ENCODE measurements at regions not wholly inside any gene's neighbourhood (a gene's known extent, or its start where the extent isn't known, plus 50 kb on each side); places are given as distances from the start of the nearest gene placed in this dataset.
"Not testable (repeated sequence)": the region's sequence is repeated elsewhere in the genome, so short reads cannot be mapped to it uniquely, and the experiment has no call there.

- Histone ChIP-seq H3K36me3 (no peaks in the 10 kb centered on the region), H3K4me3 (no peak overlapping the region), H3K27ac (no peak overlapping the region), H3K9me3 (peaks cover 0 to 5% (median 4%) of the 10 kb centered on the region in 3 donors), H3K27me3 (no peaks in the 10 kb centered on the region), H3K4me1 (no peaks in the 10 kb centered on the region)
- no peak for DNase-seq
- intact Hi-C loops (cut with DNase I; ENCODE audit: low total_unique reads), result no loop called here
- TF ChIP-seq CTCF (IDR thresholded peaks at IDR 0.05), result no peak
These were observed 331.7 kb downstream of the XPNPEP1 start for GRCh38 chr10:109591601-109592000.

- intact Hi-C loops (cut with DNase I; ENCODE audit: low total_unique reads), result no loop called here
- no peak overlapping the region for H3K4me3 ChIP-seq
- H3K27me3 ChIP-seq, result no peaks in the 10 kb centered on the region
- no peak overlapping the region for H3K27ac ChIP-seq
- no peaks in the 10 kb centered on the region for H3K4me1 ChIP-seq
- H3K36me3 ChIP-seq, result no peaks in the 10 kb centered on the region
- H3K9me3 ChIP-seq, result no peaks in the 10 kb centered on the region
- TF ChIP-seq CTCF (IDR thresholded peaks at IDR 0.05), result no peak
- no peak for DNase-seq
These were observed 335.1 kb downstream of the XPNPEP1 start for GRCh38 chr10:109588259-109588658.

- H3K27me3 ChIP-seq, result no peaks in the 10 kb centered on the region
- no peak overlapping the region for H3K4me3 ChIP-seq
- intact Hi-C loops (cut with DNase I; ENCODE audit: low total_unique reads), result no loop called here
- H3K9me3 ChIP-seq, result no peaks in the 10 kb centered on the region
- no peaks in the 10 kb centered on the region for H3K4me1 ChIP-seq
- H3K36me3 ChIP-seq, result no peaks in the 10 kb centered on the region
- H3K27ac ChIP-seq, result no peak overlapping the region
- TF ChIP-seq CTCF (IDR thresholded peaks at IDR 0.05), result no peak
- DNase-seq, result no peak
These were observed 335.9 kb downstream of the XPNPEP1 start for GRCh38 chr10:109587366-109587765.

- intact Hi-C loops (cut with DNase I; ENCODE audit: low total_unique reads), result no loop called here
- TF ChIP-seq CTCF (IDR thresholded peaks at IDR 0.05), result no peak
- H3K27ac ChIP-seq, result no peak overlapping the region
- no peak for DNase-seq
- no peaks in the 10 kb centered on the region for H3K36me3 ChIP-seq
- no peaks in the 10 kb centered on the region for H3K9me3 ChIP-seq
- no peaks in the 10 kb centered on the region for H3K27me3 ChIP-seq
- no peak overlapping the region for H3K4me3 ChIP-seq
- H3K4me1 ChIP-seq, result no peaks in the 10 kb centered on the region
These were observed 366.9 kb downstream of the XPNPEP1 start for GRCh38 chr10:109556399-109556798.

GRCh38 chr10:109542050-109542603 is 381.2 kb downstream of the XPNPEP1 start:
- H3K4me3 ChIP-seq; H3K36me3 ChIP-seq; H3K9me3 ChIP-seq; H3K4me1 ChIP-seq; H3K27ac ChIP-seq; H3K27me3 ChIP-seq; intact Hi-C loops (cut with DNase I; ENCODE audit: low total_unique reads); DNase-seq: not testable (repeated sequence)

- TF ChIP-seq CTCF (IDR thresholded peaks at IDR 0.05), result no peak
- H3K36me3 ChIP-seq, result no peaks in the 10 kb centered on the region
- H3K4me3 ChIP-seq, result no peak overlapping the region
- intact Hi-C loops (cut with DNase I; ENCODE audit: low total_unique reads), result no loop called here
- DNase-seq, result no peak
- H3K4me1 ChIP-seq, result no peaks in the 10 kb centered on the region
- no peaks in the 10 kb centered on the region for H3K27me3 ChIP-seq
- no peak overlapping the region for H3K27ac ChIP-seq
- peaks cover 0 to 5% (median 0%) of the 10 kb centered on the region in 3 donors for H3K9me3 ChIP-seq
These were observed 389.1 kb downstream of the XPNPEP1 start for GRCh38 chr10:109534193-109534592.
